GM19452 (cell line): ENCODE measurements at regions not wholly inside any gene's neighbourhood (a gene's known extent, or its start where the extent isn't known, plus 50 kb on each side); places are given as distances from the start of the nearest gene placed in this dataset.
"Not testable (repeated sequence)": the region's sequence is repeated elsewhere in the genome, so short reads cannot be mapped to it uniquely, and the experiment has no call there.

Source experiments
- ATAC-seq: cut with Tn5 transposase; IDR thresholded peaks from one replicate; pipeline ENCODE4 v1.9.1; 2021; ENCODE audit not compliant: unreplicated experiment

GRCh38 chr7:135872861-135873260 lies 104.3 kb downstream of the MTPN start:
- ATAC-seq = not testable (repeated sequence)

- ATAC-seq = no peak
Observed at GRCh38 chr7:135862586-135863340, 114.2 kb upstream of the FAM180A start.

- ATAC-seq = no peak
Observed at GRCh38 chr7:135859538-135859937, 110.9 kb upstream of the FAM180A start.

DNA sequence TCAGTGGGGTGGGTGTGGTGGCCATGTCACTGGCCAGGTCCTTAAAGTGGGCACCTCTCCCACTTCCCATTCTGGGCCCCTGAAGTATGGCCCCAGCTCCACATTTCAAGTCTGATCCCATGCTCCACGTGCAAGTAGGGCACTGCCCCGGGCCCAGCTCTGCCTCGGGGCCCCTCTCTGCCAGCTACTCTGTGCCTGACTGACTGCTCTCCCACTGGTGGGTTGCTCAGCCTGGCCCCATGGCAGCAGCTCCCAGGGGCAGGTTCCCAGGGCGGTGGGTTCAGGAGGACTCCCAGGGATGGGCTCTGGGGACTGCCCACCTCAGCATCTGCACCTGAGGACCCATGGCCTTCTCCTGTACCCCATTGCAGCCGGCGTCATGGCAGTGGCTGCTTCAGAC lies 110.2 kb upstream of the FAM180A start:
- no peak for ATAC-seq

- no peak for ATAC-seq
Observed at GRCh38 chr7:135858379-135858778, 109.8 kb upstream of the FAM180A start.

- ATAC-seq = no peak
Observed at GRCh38 chr7:135857519-135858274, 109.1 kb upstream of the FAM180A start.

DNA sequence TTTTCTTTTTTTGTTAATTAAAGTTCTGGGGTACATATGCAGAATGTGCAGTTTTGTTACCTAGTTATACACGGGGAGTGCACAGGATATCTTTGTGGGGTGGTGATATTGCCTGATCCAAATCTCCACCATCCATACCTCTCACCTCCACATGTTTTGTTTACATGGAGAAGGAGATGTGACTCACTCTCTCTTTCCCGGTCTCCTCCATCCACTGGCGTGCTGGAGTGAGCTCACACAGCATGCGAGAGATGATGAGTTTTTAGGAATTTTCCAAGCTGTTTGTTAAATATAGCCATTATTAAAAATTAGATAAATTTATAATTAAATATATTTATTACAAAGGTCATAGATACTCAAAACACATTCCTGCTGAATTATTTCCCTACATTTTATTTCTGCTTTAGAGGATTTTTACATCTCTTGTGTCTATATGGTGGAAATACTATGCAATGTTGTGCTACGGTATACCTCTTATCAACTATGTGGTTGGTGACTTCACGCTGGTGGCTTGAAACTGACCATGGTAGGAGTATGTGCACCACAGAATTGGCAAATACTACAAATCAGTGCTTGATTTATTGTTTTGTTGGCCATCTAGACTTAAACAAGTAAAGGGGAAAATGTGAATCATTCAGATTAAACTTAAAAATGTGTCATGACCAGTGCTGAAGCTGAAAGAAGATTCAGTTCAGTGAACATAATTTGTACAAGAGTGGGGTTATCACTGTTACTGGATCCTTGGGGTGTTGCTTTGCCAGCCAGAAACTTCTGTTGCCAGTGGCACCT lies 107.9 kb upstream of the FAM180A start:
- ATAC-seq = no peak

- ATAC-seq = no peak
Observed at GRCh38 chr7:135855846-135856245, 107.2 kb upstream of the FAM180A start.

DNA sequence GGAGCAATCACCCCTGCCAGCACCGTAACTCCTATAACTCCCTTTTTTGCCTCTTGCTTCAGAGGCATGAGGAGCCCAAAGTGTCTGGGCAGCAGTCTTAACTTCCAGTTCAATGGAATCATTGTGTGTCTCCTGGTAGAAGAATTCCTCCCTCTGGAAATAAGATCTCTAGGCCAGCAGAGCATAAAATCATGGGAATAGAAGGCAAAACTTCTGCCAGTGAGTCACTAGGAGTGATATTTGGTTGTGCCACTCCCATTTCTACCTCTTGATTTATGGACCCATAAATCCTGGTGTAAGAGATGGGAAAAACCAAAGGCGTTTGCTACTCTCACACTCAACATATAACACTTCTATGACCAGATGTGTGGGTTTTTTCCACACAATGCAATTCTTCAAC lies 104.9 kb upstream of the FAM180A start:
- ATAC-seq = no peak

DNA sequence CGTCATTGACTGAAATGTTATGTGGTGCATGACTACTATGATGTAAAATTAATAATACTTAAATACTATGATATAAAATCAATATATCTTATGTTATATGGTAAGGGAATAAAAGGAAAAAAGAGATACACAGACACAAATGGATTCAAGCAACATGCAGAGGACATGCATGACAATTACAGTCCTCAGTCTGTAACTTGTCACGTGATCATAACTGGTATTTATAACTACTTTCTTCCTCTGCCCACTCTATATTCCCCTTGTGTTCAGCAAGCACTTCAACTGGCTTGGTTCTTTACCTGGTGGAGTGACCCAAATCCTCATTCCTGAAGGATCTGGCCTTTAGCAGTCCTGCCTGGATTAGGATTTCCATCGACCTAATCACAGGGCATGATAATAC lies 104.4 kb upstream of the FAM180A start:
- ATAC-seq = no peak

GRCh38 chr7:135847242-135847641 lies 98.6 kb upstream of the FAM180A start:
- no peak for ATAC-seq

DNA sequence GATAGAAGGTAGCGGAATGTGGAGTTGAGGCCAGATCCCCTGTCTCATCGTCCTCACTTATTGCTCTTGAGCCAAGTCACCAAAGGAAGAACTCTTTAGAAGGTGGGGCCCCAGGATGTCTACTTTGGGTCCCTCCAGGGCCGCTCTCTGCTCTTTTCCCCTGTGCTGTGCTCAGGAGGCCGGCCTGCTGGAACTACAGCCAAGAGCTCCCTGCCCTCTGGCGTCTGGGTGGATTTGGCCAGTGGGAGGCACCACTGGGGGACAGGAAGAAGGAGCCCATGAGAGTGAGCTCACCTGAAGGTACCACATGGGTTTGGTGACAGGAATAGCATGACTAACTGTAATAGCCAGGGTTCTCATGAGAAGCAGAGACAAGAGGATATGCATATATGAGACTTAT lies 97.7 kb upstream of the FAM180A start:
- no peak for ATAC-seq

DNA sequence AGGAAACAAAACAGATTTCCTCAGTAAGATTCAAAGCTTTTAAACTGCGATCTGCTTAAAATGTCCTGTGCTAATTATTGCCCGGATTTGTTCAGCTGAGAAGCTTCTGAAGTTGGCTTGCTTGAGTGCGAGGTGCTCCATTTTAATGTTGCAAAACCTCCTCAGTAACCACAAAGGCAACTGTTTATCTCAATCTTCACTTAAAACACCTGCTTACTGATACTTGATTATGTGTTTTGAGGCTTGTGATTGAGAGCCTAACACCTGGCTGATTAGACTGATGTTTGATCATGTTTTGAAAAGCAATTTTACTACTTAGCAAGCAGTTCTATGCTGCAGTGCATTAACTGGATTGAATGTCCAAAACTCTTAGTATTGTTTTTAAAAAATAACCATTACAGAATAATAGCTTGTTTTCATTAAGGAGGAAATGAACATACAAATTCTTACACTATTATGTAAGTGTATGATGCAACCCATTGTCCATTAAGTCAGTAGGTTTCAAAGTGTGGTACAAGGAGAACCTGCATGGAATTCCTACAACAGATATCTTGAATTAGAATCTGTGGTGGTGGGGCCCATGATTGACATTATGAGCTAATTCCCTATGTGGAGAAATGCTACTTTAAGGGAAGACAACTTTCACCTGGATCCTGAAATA lies 96.9 kb upstream of the FAM180A start:
- no peak for ATAC-seq

DNA sequence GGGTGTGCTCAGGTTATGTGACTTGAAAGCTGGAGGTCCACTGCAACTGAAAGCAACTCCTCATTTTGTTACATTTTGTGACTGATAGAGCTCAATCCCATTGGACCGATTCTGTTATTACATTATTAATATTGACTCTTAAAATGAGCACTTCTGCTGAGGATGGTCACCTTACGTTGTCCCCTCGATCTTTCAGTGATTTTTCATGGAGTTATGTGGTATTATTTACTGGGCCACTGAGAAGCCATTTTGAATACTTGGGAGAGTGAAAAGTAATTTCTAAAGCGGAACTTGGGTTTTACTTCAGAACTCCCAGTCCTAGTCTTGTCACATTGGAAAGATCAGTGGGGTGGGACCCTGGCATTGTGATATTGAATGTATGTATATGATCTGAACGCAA lies 96.3 kb upstream of the FAM180A start:
- ATAC-seq = no peak

GRCh38 chr7:135843214-135843613 lies 94.6 kb upstream of the FAM180A start:
- ATAC-seq = peak; percentile 90

- no peak for ATAC-seq
Observed at GRCh38 chr7:135842446-135843179, 94.0 kb upstream of the FAM180A start.

- ATAC-seq = no peak
Observed at GRCh38 chr7:135840591-135840990, 92.0 kb upstream of the FAM180A start.

DNA sequence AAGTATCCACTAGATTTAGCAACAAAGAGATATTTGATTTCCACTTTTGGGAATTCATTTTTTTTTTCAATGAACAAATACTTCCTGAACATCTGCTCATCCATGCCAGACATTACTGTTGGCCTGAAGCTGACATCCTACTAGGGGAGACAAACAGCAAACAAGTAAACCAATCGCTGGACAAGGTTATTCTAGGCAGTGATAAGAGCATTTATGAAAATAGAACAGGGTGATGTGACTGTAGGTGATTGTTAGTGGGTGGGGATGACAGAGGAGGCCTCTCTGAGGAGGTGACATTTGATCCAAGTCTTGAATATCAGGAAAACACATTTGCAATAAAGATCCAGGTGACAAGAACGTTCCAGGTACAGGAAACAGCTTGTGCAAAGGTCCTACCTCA lies 89.1 kb upstream of the FAM180A start:
- no peak for ATAC-seq

DNA sequence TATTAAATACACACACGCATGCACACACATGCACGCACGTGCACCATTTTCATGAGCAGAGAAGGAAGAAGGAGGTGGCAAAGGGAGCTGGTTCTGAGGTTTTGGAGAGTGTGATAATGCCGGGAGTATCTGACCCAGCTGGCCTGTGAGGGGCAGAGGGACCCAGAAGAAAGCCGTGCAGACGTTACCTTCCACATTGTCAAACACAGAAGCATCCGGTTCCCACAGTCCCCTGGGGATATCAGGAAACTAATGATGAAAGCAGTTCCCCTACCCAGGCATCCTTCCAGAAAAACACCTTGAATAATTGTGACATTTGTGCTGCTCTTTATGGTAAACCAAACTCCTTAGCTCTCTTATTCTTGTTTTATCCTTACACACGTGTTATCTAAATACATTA lies 85.7 kb upstream of the FAM180A start:
- ATAC-seq = no peak

- no peak for ATAC-seq
Observed at GRCh38 chr7:135833642-135834041, 85.0 kb upstream of the FAM180A start.
